ENCODE measurements at regions not wholly inside any gene's neighbourhood (a gene's known extent, or its start where the extent isn't known, plus 50 kb on each side); places are given as distances from the start of the nearest gene placed in this dataset.

DNA sequence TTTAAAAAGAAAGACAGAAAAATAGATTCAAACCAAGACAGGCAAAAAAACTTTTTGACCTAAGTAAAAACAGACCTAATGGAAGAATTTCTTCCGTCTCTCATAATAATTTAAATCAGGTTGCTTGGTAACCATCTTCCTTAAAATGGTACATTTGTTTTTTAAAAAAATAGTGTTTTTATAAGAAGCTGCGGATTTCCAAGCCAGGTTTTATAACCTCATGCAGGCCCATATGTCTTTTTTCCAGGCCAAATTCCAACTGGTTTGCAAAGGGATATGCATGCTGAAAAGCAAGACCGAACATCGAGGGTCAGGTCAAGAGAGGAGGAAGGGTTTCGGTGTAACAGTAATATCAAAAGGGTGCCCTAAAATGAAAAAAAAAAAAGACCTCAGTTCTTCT is 172.9 kb downstream of the MAIP1 start:
- Mint-ChIP-seq H3K9me3 (peaks cover 24% of the 10 kb centered on the region), H3K27me3 (ENCODE audit: insufficient read depth, low read depth, poor library complexity) (no peaks in the 10 kb centered on the region), H3K36me3 (ENCODE audit: low read depth) (peaks cover 22% of the 10 kb centered on the region), H3K4me1 (peaks cover 16% of the 10 kb centered on the region; the same call in 2 of the 3 replicates), H3K27ac (no peak overlapping the region), H3K4me3 (no peak overlapping the region)
- DNase-seq (ENCODE audit: low spot score): no peak
- H3K36me3 ChIP-seq (ENCODE audit: insufficient read depth): peaks cover 8% of the 10 kb centered on the region; the same call in 1 of the 2 replicates
- ATAC-seq: no peak
- H2AFZ ChIP-seq: peak overlapping the region; percentile 91; the same call in 1 of the 2 replicates
- TF ChIP-seq JUNB (IDR thresholded peaks at IDR 0.05; ENCODE audit: unreplicated experiment) (no peak), CREB1 (CRISPR knock-in tag; IDR thresholded peaks at IDR 0.05; ENCODE audit: low read depth) (no peak), POLR2AphosphoS5 (IDR thresholded peaks at IDR 0.05; ENCODE audit: low read depth) (no peak), ZNF114 (CRISPR knock-in tag; IDR thresholded peaks at IDR 0.05) (no peak), ZNF331 (CRISPR knock-in tag; IDR thresholded peaks at IDR 0.05; ENCODE audit: low read depth) (no peak), NANOG (IDR thresholded peaks at IDR 0.05; ENCODE audit: borderline replicate concordance) (no peak), EZH2phosphoT487 (IDR thresholded peaks at IDR 0.05; ENCODE audit: unreplicated experiment) (no peak), EZH2 (IDR thresholded peaks at IDR 0.05; ENCODE audit: low read depth, unreplicated experiment) (no peak), STAT1 (IDR thresholded peaks at IDR 0.05; ENCODE audit: unreplicated experiment) (no peak)
- TF ChIP-seq, protein P1, sequence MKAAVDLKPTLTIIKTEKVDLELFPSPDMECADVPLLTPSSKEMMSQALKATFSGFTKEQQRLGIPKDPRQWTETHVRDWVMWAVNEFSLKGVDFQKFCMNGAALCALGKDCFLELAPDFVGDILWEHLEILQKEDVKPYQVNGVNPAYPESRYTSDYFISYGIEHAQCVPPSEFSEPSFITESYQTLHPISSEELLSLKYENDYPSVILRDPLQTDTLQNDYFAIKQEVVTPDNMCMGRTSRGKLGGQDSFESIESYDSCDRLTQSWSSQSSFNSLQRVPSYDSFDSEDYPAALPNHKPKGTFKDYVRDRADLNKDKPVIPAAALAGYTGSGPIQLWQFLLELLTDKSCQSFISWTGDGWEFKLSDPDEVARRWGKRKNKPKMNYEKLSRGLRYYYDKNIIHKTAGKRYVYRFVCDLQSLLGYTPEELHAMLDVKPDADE (IDR thresholded peaks at IDR 0.05): no peak
- TF ChIP-seq, protein P2, sequence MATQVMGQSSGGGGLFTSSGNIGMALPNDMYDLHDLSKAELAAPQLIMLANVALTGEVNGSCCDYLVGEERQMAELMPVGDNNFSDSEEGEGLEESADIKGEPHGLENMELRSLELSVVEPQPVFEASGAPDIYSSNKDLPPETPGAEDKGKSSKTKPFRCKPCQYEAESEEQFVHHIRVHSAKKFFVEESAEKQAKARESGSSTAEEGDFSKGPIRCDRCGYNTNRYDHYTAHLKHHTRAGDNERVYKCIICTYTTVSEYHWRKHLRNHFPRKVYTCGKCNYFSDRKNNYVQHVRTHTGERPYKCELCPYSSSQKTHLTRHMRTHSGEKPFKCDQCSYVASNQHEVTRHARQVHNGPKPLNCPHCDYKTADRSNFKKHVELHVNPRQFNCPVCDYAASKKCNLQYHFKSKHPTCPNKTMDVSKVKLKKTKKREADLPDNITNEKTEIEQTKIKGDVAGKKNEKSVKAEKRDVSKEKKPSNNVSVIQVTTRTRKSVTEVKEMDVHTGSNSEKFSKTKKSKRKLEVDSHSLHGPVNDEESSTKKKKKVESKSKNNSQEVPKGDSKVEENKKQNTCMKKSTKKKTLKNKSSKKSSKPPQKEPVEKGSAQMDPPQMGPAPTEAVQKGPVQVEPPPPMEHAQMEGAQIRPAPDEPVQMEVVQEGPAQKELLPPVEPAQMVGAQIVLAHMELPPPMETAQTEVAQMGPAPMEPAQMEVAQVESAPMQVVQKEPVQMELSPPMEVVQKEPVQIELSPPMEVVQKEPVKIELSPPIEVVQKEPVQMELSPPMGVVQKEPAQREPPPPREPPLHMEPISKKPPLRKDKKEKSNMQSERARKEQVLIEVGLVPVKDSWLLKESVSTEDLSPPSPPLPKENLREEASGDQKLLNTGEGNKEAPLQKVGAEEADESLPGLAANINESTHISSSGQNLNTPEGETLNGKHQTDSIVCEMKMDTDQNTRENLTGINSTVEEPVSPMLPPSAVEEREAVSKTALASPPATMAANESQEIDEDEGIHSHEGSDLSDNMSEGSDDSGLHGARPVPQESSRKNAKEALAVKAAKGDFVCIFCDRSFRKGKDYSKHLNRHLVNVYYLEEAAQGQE (IDR thresholded peaks at IDR 0.05; ENCODE audit: unreplicated experiment): no peak
- TF ChIP-seq, protein P3, sequence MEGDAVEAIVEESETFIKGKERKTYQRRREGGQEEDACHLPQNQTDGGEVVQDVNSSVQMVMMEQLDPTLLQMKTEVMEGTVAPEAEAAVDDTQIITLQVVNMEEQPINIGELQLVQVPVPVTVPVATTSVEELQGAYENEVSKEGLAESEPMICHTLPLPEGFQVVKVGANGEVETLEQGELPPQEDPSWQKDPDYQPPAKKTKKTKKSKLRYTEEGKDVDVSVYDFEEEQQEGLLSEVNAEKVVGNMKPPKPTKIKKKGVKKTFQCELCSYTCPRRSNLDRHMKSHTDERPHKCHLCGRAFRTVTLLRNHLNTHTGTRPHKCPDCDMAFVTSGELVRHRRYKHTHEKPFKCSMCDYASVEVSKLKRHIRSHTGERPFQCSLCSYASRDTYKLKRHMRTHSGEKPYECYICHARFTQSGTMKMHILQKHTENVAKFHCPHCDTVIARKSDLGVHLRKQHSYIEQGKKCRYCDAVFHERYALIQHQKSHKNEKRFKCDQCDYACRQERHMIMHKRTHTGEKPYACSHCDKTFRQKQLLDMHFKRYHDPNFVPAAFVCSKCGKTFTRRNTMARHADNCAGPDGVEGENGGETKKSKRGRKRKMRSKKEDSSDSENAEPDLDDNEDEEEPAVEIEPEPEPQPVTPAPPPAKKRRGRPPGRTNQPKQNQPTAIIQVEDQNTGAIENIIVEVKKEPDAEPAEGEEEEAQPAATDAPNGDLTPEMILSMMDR (conservative IDR thresholded peaks at IDR 0.05; ENCODE audit: low read depth in 2 of 2): no peak
- TF ChIP-seq, protein P4, sequence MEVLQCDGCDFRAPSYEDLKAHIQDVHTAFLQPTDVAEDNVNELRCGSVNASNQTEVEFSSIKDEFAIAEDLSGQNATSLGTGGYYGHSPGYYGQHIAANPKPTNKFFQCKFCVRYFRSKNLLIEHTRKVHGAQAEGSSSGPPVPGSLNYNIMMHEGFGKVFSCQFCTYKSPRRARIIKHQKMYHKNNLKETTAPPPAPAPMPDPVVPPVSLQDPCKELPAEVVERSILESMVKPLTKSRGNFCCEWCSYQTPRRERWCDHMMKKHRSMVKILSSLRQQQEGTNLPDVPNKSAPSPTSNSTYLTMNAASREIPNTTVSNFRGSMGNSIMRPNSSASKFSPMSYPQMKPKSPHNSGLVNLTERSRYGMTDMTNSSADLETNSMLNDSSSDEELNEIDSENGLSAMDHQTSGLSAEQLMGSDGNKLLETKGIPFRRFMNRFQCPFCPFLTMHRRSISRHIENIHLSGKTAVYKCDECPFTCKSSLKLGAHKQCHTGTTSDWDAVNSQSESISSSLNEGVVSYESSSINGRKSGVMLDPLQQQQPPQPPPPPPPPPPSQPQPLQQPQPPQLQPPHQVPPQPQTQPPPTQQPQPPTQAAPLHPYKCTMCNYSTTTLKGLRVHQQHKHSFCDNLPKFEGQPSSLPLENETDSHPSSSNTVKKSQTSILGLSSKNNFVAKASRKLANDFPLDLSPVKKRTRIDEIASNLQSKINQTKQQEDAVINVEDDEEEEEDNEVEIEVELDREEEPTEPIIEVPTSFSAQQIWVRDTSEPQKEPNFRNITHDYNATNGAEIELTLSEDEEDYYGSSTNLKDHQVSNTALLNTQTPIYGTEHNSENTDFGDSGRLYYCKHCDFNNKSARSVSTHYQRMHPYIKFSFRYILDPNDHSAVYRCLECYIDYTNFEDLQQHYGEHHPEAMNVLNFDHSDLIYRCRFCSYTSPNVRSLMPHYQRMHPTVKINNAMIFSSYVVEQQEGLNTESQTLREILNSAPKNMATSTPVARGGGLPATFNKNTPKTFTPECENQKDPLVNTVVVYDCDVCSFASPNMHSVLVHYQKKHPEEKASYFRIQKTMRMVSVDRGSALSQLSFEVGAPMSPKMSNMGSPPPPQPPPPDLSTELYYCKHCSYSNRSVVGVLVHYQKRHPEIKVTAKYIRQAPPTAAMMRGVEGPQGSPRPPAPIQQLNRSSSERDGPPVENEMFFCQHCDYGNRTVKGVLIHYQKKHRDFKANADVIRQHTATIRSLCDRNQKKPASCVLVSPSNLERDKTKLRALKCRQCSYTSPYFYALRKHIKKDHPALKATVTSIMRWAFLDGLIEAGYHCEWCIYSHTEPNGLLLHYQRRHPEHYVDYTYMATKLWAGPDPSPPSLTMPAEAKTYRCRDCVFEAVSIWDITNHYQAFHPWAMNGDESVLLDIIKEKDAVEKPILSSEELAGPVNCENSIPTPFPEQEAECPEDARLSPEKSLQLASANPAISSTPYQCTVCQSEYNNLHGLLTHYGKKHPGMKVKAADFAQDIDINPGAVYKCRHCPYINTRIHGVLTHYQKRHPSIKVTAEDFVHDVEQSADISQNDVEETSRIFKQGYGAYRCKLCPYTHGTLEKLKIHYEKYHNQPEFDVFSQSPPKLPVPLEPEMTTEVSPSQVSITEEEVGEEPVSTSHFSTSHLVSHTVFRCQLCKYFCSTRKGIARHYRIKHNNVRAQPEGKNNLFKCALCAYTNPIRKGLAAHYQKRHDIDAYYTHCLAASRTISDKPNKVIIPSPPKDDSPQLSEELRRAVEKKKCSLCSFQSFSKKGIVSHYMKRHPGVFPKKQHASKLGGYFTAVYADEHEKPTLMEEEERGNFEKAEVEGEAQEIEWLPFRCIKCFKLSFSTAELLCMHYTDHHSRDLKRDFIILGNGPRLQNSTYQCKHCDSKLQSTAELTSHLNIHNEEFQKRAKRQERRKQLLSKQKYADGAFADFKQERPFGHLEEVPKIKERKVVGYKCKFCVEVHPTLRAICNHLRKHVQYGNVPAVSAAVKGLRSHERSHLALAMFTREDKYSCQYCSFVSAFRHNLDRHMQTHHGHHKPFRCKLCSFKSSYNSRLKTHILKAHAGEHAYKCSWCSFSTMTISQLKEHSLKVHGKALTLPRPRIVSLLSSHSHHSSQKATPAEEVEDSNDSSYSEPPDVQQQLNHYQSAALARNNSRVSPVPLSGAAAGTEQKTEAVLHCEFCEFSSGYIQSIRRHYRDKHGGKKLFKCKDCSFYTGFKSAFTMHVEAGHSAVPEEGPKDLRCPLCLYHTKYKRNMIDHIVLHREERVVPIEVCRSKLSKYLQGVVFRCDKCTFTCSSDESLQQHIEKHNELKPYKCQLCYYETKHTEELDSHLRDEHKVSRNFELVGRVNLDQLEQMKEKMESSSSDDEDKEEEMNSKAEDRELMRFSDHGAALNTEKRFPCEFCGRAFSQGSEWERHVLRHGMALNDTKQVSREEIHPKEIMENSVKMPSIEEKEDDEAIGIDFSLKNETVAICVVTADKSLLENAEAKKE (CRISPR knock-in tag; IDR thresholded peaks at IDR 0.05): no peak
- no peak overlapping the region for H3K4me3 ChIP-seq
- H3K27me3 ChIP-seq (ENCODE audit: insufficient read depth): no peaks in the 10 kb centered on the region
- H3K4me1 ChIP-seq (ENCODE audit: insufficient read depth): peaks cover 5% of the 10 kb centered on the region; the same call in 1 of the 2 replicates
- no peaks in the 10 kb centered on the region for H3F3A ChIP-seq (replicated peaks; ENCODE audit: low read depth)
- H3K4me2 ChIP-seq: no peak overlapping the region
- no peaks in the 10 kb centered on the region for H3K79me2 ChIP-seq (replicated peaks; ENCODE audit: insufficient read depth)
- H3K9me2 ChIP-seq (ENCODE audit: insufficient read depth): peaks cover 7% of the 10 kb centered on the region
- H3K27ac ChIP-seq (ENCODE audit: low read depth): no peak overlapping the region
- no peaks in the 10 kb centered on the region for H4K20me1 ChIP-seq (replicated peaks; ENCODE audit: insufficient read depth)

All from GM23338 (cell line).